H1 (cell line): ENCODE measurements at regions not wholly inside any gene's neighbourhood (a gene's known extent, or its start where the extent isn't known, plus 50 kb on each side); places are given as distances from the start of the nearest gene placed in this dataset.

ENCODE experiments used
- CTCF ChIA-PET: fragments of 300-600 bp; sonication (Branson Sonifier 250); formaldehyde crosslinking; loops from one replicate; lab custom pipeline; 2021; ENCODE audit not compliant: partially characterized antibody; lab: Charles Lee
- POLR2A ChIA-PET: fragments of 300-600 bp; sonication (Branson Sonifier 250); formaldehyde crosslinking; loops from one replicate; lab custom pipeline; 2021; ENCODE audit warnings: inconsistent platforms; ENCODE audit not compliant: partially characterized antibody; lab: Charles Lee
- DNase-seq, 2 experiments: peaks; one replicate each; pipeline versions ENCODE4 v3.0.0 to v3.0.0-alpha.2; 2010 to 2022; ENCODE audit warnings: low spot score in 2 of 2, low read depth in 1 of 2, mixed read lengths in 1 of 2
- FAIRE-seq: peaks from 2 replicates; lab custom pipeline; 2011; peaks lifted over from hg19 to GRCh38; lab: Jason Lieb, UNC
- H2AFZ ChIP-seq: 2 replicates; pipeline ENCODE4 v1.8.1; 2012; ENCODE audit warnings: low read length, inconsistent platforms
- H2AK5ac ChIP-seq: 2 replicates; pipeline ENCODE4 v1.6.1; 2013; ENCODE audit warnings: low read depth, low read length
- H2BK120ac ChIP-seq: replicated peaks from 2 replicates; pipeline ENCODE3; 2013; ENCODE audit warnings: low read depth, low read length, inconsistent platforms
- H2BK12ac ChIP-seq: 2 replicates; pipeline ENCODE4 v1.6.1; 2013; ENCODE audit warnings: low read depth, low read length
- H2BK15ac ChIP-seq: 2 replicates; pipeline ENCODE4 v1.6.1; 2013; ENCODE audit warnings: low read length
- H2BK20ac ChIP-seq: 2 replicates; pipeline ENCODE4 v1.6.1; 2013; ENCODE audit warnings: low read length
- H2BK5ac ChIP-seq: 2 replicates; pipeline ENCODE4 v1.6.1; 2013; ENCODE audit warnings: low read depth, low read length
- H3K14ac ChIP-seq: 2 replicates; pipeline ENCODE4 v1.6.1; 2013; ENCODE audit warnings: inconsistent platforms; ENCODE audit not compliant: insufficient read length
- H3K18ac ChIP-seq: 2 replicates; pipeline ENCODE4 v1.6.1; 2013; ENCODE audit warnings: low read length; ENCODE audit errors: extremely low read depth
- H3K23ac ChIP-seq: 2 replicates; pipeline ENCODE4 v1.6.1; 2013; ENCODE audit warnings: inconsistent platforms; ENCODE audit not compliant: insufficient read length
- H3K23me2 ChIP-seq: 2 replicates; pipeline ENCODE4 v1.6.1; 2013; ENCODE audit warnings: low read depth, low read length
- H3K27ac ChIP-seq: 2 replicates; pipeline ENCODE4 v1.6.1; 2011; ENCODE audit warnings: low read depth, low read length, inconsistent platforms
- H3K27me3 ChIP-seq, 4 experiments: replicated peaks in 1 of 4; 1 replicate in 1 of 4; 2 replicates in 3 of 4; pipeline versions ENCODE4 v1.6.1 to v1.8.1; 2011 to 2013; ENCODE audit warnings: low read length in 3 of 4, mild to moderate bottlenecking in 3 of 4, inconsistent platforms in 2 of 4, mixed read lengths in 2 of 4, moderate library complexity in 1 of 4; ENCODE audit not compliant: control insufficient read depth in 3 of 4, insufficient read depth in 3 of 4; ENCODE audit errors: extremely low read depth in 1 of 4
- H3K36me3 ChIP-seq, 4 experiments: 2 replicates each; pipeline versions ENCODE4 v1.6.1 to v1.8.1; 2011 to 2013; ENCODE audit warnings: mild to moderate bottlenecking in 4 of 4, low read length in 3 of 4, moderate library complexity in 2 of 4, control low read depth in 1 of 4, inconsistent platforms in 1 of 4; ENCODE audit not compliant: insufficient read depth in 4 of 4, control insufficient read depth in 2 of 4
- H3K4ac ChIP-seq: replicated peaks from 2 replicates; pipeline ENCODE3; 2013; ENCODE audit warnings: low read length, low read depth, mixed read lengths, inconsistent platforms; ENCODE audit not compliant: insufficient read length
- H3K4me1 ChIP-seq, 4 experiments: replicated peaks in 1 of 4; 1 replicate in 1 of 4; 2 replicates in 3 of 4; pipeline versions ENCODE4 v1.6.1 to v1.8.1; 2011 to 2013; ENCODE audit warnings: low read length in 3 of 4, inconsistent platforms in 2 of 4, mixed read lengths in 1 of 4; ENCODE audit not compliant: insufficient read depth in 4 of 4, control insufficient read depth in 3 of 4
- H3K4me2 ChIP-seq, 2 experiments: 2 replicates each; pipeline versions ENCODE4 v1.6.1 to v1.8.1; 2011 to 2013; ENCODE audit warnings: low read depth in 2 of 2, low read length in 2 of 2, control low read depth in 1 of 2, inconsistent platforms in 1 of 2, mild to moderate bottlenecking in 1 of 2; ENCODE audit not compliant: insufficient read depth in 1 of 2
- H3K4me3 ChIP-seq, 4 experiments: fragments of 200-600, 300-600 bp in 1 of 4; sonication (generic), shearing (Covaris generic), sonication (Bioruptor Twin) in 1 of 4; 2 replicates each; pipeline versions ENCODE4 v1.5.1 to v1.8.1; 2011 to 2016; ENCODE audit warnings: low read length in 4 of 4, low read depth in 3 of 4, control low read depth in 2 of 4, inconsistent platforms in 2 of 4, mild to moderate bottlenecking in 2 of 4, mixed read lengths in 1 of 4, moderate library complexity in 1 of 4; ENCODE audit not compliant: insufficient read depth in 2 of 4; ENCODE audit errors: extremely low read depth in 1 of 4
- H3K56ac ChIP-seq: replicated peaks from 2 replicates; pipeline ENCODE3; 2013; ENCODE audit warnings: low read depth, mild to moderate bottlenecking, mixed read lengths, low read length, inconsistent platforms; ENCODE audit not compliant: insufficient read length
- H3K79me1 ChIP-seq: 2 replicates; pipeline ENCODE4 v1.6.1; 2013; ENCODE audit warnings: low read depth, low read length, control low read depth
- H3K79me2 ChIP-seq, 2 experiments: 2 replicates each; pipeline versions ENCODE4 v1.6.1 to v1.8.1; 2012 to 2013; ENCODE audit warnings: low read length in 2 of 2, mild to moderate bottlenecking in 2 of 2, inconsistent platforms in 1 of 2; ENCODE audit not compliant: insufficient read depth in 2 of 2, control insufficient read depth in 1 of 2
- H3K9ac ChIP-seq, 4 experiments: replicated peaks in 1 of 4; 1 replicate in 1 of 4; 2 replicates in 3 of 4; pipeline versions ENCODE4 v1.6.1 to v1.8.1; 2011 to 2013; ENCODE audit warnings: low read depth in 3 of 4, low read length in 3 of 4, control low read depth in 2 of 4, mild to moderate bottlenecking in 2 of 4, moderate library complexity in 2 of 4, inconsistent platforms in 1 of 4; ENCODE audit errors: extremely low read depth in 1 of 4
- H3K9me3 ChIP-seq, 2 experiments: 2 replicates each; pipeline versions ENCODE4 v1.6.1 to v1.8.1; 2012 to 2013; ENCODE audit warnings: mild to moderate bottlenecking in 2 of 2, moderate library complexity in 2 of 2, control low read depth in 1 of 2, inconsistent platforms in 1 of 2, low read depth in 1 of 2, low read length in 1 of 2, mixed read lengths in 1 of 2; ENCODE audit not compliant: insufficient read depth in 2 of 2
- H4K20me1 ChIP-seq, 2 experiments: replicated peaks in 1 of 2; 2 replicates each; pipeline versions ENCODE3 to v1.8.1; 2011 to 2013; ENCODE audit warnings: inconsistent platforms in 2 of 2, low read length in 2 of 2, mild to moderate bottlenecking in 1 of 2; ENCODE audit not compliant: insufficient read depth in 2 of 2, control insufficient read depth in 1 of 2
- H4K5ac ChIP-seq: 2 replicates; pipeline ENCODE4 v1.6.1; 2013; ENCODE audit warnings: low read length, low read depth, mixed read lengths, inconsistent platforms; ENCODE audit not compliant: insufficient read length
- H4K8ac ChIP-seq: 2 replicates; pipeline ENCODE4 v1.8.0; 2013; ENCODE audit warnings: mild to moderate bottlenecking, moderate library complexity, low read length, inconsistent platforms; ENCODE audit not compliant: insufficient read depth; ENCODE audit errors: extremely low read depth
- H4K91ac ChIP-seq: replicated peaks from 2 replicates; pipeline ENCODE3; 2013; ENCODE audit warnings: low read length, mixed read lengths, inconsistent platforms; ENCODE audit not compliant: insufficient read length
- BRCA1 ChIP-seq: IDR thresholded peaks from 2 replicates; pipeline ENCODE4 v1.6.1; 2012; ENCODE audit warnings: low read depth, low read length, improper control_type of control experiment
- CREB1 ChIP-seq: IDR thresholded peaks from 2 replicates; pipeline ENCODE4 v1.6.1; 2012; ENCODE audit warnings: inconsistent platforms
- KDM5A ChIP-seq: fragments of 200-600 bp; IDR thresholded peaks from 2 replicates; pipeline ENCODE4 v1.7.1; 2012; ENCODE audit warnings: mild to moderate bottlenecking, low read length, inconsistent platforms, mixed read lengths
- POU5F1 ChIP-seq: IDR thresholded peaks from 2 replicates; pipeline ENCODE4 v1.6.1; 2011; ENCODE audit warnings: low read depth, mild to moderate bottlenecking, low read length, moderate library complexity
- YY1 ChIP-seq: IDR thresholded peaks from 2 replicates; pipeline ENCODE4 v1.6.1; 2011; ENCODE audit warnings: low read depth, mild to moderate bottlenecking, low read length
- WGBS, 2 experiments: shearing (Covaris generic) in 1 of 2; methylation state at CpG; one replicate each; pipeline versions ENCODE4 v1.1.6 to v1.1.7; 2013 to 2015; ENCODE audit warnings: low lambda C conversion rate in 2 of 2, mixed read lengths in 2 of 2, inconsistent platforms in 1 of 2, low coverage in 1 of 2, missing lambda C conversion rate in 1 of 2; ENCODE audit not compliant: insufficient replicate concordance in 2 of 2, insufficient coverage in 1 of 2, insufficient read length in 1 of 2; ENCODE audit errors: extremely low coverage in 1 of 2, missing lambda C conversion rate in 1 of 2; 5-methylcytosine and 5-hydroxymethylcytosine counted together

DNA sequence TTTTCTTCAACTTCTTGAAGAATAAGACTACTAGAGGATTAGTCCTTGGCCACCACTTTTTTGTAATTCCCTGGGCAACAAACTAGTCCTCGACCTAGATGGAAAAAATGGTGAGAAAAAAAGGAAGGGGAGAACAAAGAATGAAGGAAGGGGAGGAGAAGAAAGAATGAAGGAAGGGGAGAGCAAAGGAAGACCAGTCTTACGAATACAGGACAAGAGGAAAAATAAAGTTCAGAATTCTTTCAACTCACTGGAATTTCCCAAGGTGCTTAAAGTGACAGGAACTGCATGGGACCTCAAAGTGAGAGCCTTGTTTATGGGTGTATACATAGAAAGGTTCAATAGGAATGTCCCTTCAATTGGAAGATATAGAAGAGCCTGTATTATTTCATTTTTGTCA lies 509.3 kb upstream of the JARID2 start:
- Histone ChIP-seq H3K4me2 (no peak overlapping the region), H3K4me1 (peaks cover 0 to 10% (median 3%) of the 10 kb centered on the region in 4 experiments; a peak in 2 of 7 replicates), H3K36me3 (no peaks in the 10 kb centered on the region; a peak in 1 of 8 replicates), H3K18ac (no peak overlapping the region), H3K79me2 (no peaks in the 10 kb centered on the region), H3K14ac (no peak overlapping the region), H2BK5ac (no peak overlapping the region), H3K79me1 (no peaks in the 10 kb centered on the region), H4K91ac (no peak overlapping the region), H4K20me1 (no peaks in the 10 kb centered on the region), H3K27ac (no peak overlapping the region), H4K8ac (no peak overlapping the region), H3K4ac (no peak overlapping the region), H3K4me3 (no peak overlapping the region), H3K9ac (no peak overlapping the region), H3K56ac (no peak overlapping the region), H2BK15ac (no peak overlapping the region), H2BK12ac (no peak overlapping the region), H2BK20ac (no peak overlapping the region), H2BK120ac (no peak overlapping the region), H2AK5ac (no peak overlapping the region), H3K27me3 (peaks cover 0 to 5% (median 0%) of the 10 kb centered on the region in 4 experiments; a peak in 4 of 7 replicates), H2AFZ (no peak overlapping the region), H3K23me2 (no peaks in the 10 kb centered on the region; the same call in 1 of the 2 replicates), H3K23ac (no peak overlapping the region), H3K9me3 (no peaks in the 10 kb centered on the region), H4K5ac (no peak overlapping the region)
- 79% methylated on average over 2 of the region's 2 CpGs; no CpG with 5 or more reads in 1 of the 2 experiments for WGBS, 2 experiments
- TF ChIP-seq POU5F1 (no peak), CREB1 (no peak), YY1 (no peak), BRCA1 (no peak), KDM5A (no peak)
- FAIRE-seq (no peak), DNase-seq (no peak)
- POLR2A ChIA-PET = no interaction called here
- CTCF ChIA-PET = no interaction called here
